GM23248 (cell line): ENCODE measurements at regions not wholly inside any gene's neighbourhood (a gene's known extent, or its start where the extent isn't known, plus 50 kb on each side); places are given as distances from the start of the nearest gene placed in this dataset.

Experiments used
- DNase-seq: peaks from one replicate; pipeline ENCODE4 v3.0.0-alpha.2; 2015
- H2AFZ ChIP-seq: fragments of 200-600 bp; sonication (generic); 2 replicates; pipeline ENCODE4 v1.6.1; 2016; ENCODE audit warnings: antibody characterized with exemption
- H3F3A ChIP-seq: fragments of 200-600 bp; sonication (generic); 2 replicates; pipeline ENCODE4 v1.6.1; 2016; ENCODE audit warnings: mild to moderate bottlenecking, antibody characterized with exemption, mixed run types; ENCODE audit not compliant: insufficient read depth
- H3K27ac ChIP-seq: fragments of 200-600 bp; sonication (generic); 2 replicates; pipeline ENCODE4 v1.5.1; 2016; ENCODE audit warnings: mild to moderate bottlenecking
- H3K27me3 ChIP-seq: fragments of 200-600 bp; sonication (generic); replicated peaks from 2 replicates; pipeline ENCODE4 v1.6.1; 2016; ENCODE audit warnings: mild to moderate bottlenecking; ENCODE audit not compliant: insufficient read depth
- H3K36me3 ChIP-seq: fragments of 200-600 bp; sonication (generic); 2 replicates; pipeline ENCODE4 v1.6.1; 2016; ENCODE audit warnings: low read depth, mild to moderate bottlenecking
- H3K4me1 ChIP-seq: fragments of 200-600 bp; sonication (generic); 2 replicates; pipeline ENCODE4 v1.6.1; 2016; ENCODE audit warnings: mild to moderate bottlenecking; ENCODE audit not compliant: insufficient read depth
- H3K4me2 ChIP-seq: fragments of 200-600 bp; sonication (generic); one replicate; pipeline ENCODE4 v1.6.1; 2016; ENCODE audit warnings: mild to moderate bottlenecking; ENCODE audit not compliant: unreplicated experiment
- H3K4me3 ChIP-seq: fragments of 200-600 bp; sonication (generic); 2 replicates; pipeline ENCODE4 v1.5.1; 2016; ENCODE audit warnings: mild to moderate bottlenecking
- H3K79me2 ChIP-seq: fragments of 200-600 bp; sonication (generic); 2 replicates; pipeline ENCODE4 v1.6.1; 2016; ENCODE audit warnings: mild to moderate bottlenecking; ENCODE audit not compliant: insufficient read depth
- H3K9ac ChIP-seq: fragments of 200-600 bp; sonication (generic); 2 replicates; pipeline ENCODE4 v1.6.1; 2016; ENCODE audit warnings: mild to moderate bottlenecking
- H3K9me2 ChIP-seq: fragments of 200-600 bp; sonication (generic); 2 replicates; pipeline ENCODE4 v1.6.1; 2016; ENCODE audit warnings: mixed run types, mild to moderate bottlenecking, moderate library complexity; ENCODE audit not compliant: insufficient read depth
- H3K9me3 ChIP-seq: fragments of 200-600 bp; sonication (generic); one replicate; pipeline ENCODE4 v1.6.1; 2017; ENCODE audit warnings: low read depth
- H4K20me1 ChIP-seq: fragments of 200-600 bp; sonication (generic); 2 replicates; pipeline ENCODE4 v1.6.0; 2016; ENCODE audit not compliant: insufficient read depth
- EZH2 ChIP-seq: fragments of 200-600 bp; sonication (generic); IDR thresholded peaks from 2 replicates; pipeline ENCODE4 v1.6.1; 2018; ENCODE audit warnings: antibody characterized with exemption, mild to moderate bottlenecking; ENCODE audit not compliant: insufficient read depth, poor library complexity, severe bottlenecking
- EZH2phosphoT487 ChIP-seq: fragments of 200-600 bp; sonication (generic); IDR thresholded peaks from 2 replicates; pipeline ENCODE4 v1.6.1; 2018; ENCODE audit warnings: antibody characterized with exemption, moderate library complexity, mild to moderate bottlenecking, low read depth; ENCODE audit not compliant: insufficient read depth
- WGBS, 2 experiments: methylation state at CpG; one replicate each; pipeline ENCODE4 v1.1.6; 2015 to 2017; ENCODE audit warnings: low lambda C conversion rate in 2 of 2, low coverage in 1 of 2; ENCODE audit errors: missing lambda C conversion rate in 2 of 2; 5-methylcytosine and 5-hydroxymethylcytosine counted together
- in situ Hi-C: fragments of 300-500 bp; cut with MboI; formaldehyde crosslinking; loops from 2 replicates; pipeline ENCODE4 v1.15.0; 2020

DNA sequence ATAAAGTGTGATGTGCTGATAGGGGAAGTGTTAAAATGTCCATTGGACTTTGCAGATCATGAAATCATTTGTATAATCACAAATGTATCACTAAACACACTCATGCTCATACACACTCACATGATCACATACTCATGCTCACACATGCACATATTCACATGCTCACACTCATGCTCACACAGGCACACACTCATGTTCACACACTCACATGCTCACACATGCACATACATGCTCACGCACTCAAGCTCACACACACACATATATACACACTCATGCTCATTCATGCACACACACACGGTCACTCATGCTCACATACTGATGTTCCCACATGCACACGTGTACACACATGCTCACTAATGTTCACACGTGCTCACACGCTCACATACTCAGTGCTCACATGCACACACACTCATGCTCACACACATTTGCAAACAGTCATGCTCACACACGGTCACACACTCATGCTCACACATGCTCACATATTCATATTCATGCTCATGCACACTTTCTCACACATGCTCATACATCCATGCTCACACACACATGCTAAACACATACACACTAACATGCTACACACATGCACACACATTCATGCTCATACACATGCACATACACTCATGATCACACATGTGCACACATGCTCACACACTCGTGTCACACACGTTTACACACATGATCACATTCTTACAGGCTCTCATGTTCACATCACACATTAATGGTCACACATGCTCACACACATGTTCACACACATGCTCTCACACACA is 116.7 kb upstream of the GJB6 start:
- Histone ChIP-seq H4K20me1 (no peaks in the 10 kb centered on the region), H3K9me3 (no peaks in the 10 kb centered on the region), H3K4me3 (no peak overlapping the region), H3K4me2 (no peak overlapping the region), H3K27ac (no peak overlapping the region), H3K9me2 (no peaks in the 10 kb centered on the region), H3K36me3 (no peaks in the 10 kb centered on the region), H3K79me2 (no peaks in the 10 kb centered on the region), H3K27me3 (no peaks in the 10 kb centered on the region), H3F3A (peaks cover 18% of the 10 kb centered on the region), H3K4me1 (peaks cover 22% of the 10 kb centered on the region), H2AFZ (no peak overlapping the region), H3K9ac (no peak overlapping the region)
- TF ChIP-seq EZH2phosphoT487, result no peak
- no peak for TF ChIP-seq EZH2
- DNase-seq, result no peak
- WGBS, 2 experiments, result 78 to 79% methylated on average over 8 of the region's 8 CpGs
- in situ Hi-C loops, result no loop called here

DNA sequence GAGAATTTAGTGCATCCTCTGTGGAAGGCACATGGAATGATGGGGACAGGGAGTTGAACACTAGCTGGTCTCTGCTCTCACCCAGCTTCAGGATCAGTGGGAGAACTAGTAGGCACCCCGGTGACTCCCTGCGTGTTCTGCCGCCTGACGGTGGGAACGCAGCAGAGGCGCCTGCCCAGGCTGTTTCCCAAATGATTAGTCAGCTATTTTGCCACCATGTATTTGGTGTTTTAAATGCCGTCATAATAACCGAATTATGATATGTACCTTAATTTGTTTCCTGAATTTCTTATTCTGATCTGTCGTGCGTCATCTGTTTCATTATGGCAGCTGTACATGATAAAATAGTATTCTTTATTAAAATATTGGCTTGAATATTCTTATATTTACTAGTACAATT is 115.9 kb upstream of the GJB6 start:
- in situ Hi-C loops, result no loop called here
- H3K9ac ChIP-seq, result no peak overlapping the region

DNA sequence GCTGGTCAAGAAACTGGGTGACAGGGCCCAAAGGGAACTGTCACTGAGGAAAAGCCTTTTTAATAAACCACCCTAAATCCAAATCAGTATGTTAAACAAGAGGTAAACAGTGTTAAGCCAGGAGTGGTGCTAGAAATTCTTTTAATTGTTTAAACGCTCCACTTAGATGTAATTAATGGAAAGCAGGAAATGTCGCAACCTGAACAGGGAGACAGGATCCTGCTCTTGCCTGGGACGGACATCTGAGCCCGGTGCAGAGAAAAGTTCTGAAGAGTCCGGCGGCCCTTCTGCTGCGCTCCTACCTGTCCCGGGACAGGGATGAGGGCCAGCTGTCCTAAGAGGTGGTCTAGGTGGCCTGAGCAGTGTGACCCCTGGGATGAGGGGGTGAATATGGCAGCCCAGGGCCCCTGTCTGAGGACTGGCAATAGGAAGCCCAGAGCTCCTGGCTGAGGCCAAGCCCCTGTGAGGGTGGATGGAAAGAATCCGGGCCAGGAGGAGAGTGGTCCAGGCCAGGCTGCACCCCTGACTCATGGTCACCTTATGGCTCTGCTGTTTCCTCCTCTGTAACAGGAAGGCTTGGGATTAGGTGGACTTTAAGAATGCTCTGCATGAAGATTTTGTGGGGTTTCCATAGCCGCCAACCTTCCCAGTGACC is 112.8 kb upstream of the GJB6 start:
- 86 to 87% methylated on average over 10 of the region's 10 CpGs for WGBS, 2 experiments

More for the DNA sequence above, 115.9 kb upstream of the GJB6 start:
- Histone ChIP-seq H4K20me1 (no peaks in the 10 kb centered on the region), H3K27ac (no peak overlapping the region), H3K9me3 (no peaks in the 10 kb centered on the region), H3K27me3 (no peaks in the 10 kb centered on the region), H3K4me3 (no peak overlapping the region), H3K36me3 (no peaks in the 10 kb centered on the region), H3K4me2 (no peak overlapping the region), H3K79me2 (no peaks in the 10 kb centered on the region), H3K4me1 (peaks cover 21% of the 10 kb centered on the region), H3F3A (peaks cover 18% of the 10 kb centered on the region), H2AFZ (no peak overlapping the region), H3K9me2 (no peaks in the 10 kb centered on the region)
- WGBS, 2 experiments, result 94 to 95% methylated on average over 10 of the region's 10 CpGs
- no peak for DNase-seq
- TF ChIP-seq EZH2phosphoT487 (no peak), EZH2 (no peak)

DNA sequence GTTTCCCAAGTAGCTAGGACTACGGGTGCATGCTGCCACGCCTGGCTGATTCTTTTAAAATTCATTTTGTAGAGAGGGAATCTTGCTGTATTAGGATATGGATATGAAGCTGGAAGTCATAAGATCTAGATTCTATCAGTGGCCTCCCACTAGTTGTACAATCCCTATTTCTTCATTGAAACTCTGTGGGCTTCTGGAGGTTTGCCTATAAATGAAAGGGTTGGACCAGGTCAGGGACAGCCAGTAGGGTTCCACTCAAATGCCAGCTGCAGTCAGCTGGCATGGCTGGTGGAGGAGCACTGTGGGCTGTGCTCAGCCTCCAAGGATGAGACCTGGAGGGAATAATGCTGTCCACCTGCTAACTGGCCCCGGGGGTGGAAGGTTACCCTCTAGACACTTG is 110.2 kb upstream of the GJB6 start:
- Histone ChIP-seq H3K27ac (no peak overlapping the region), H3K4me1 (peaks cover 20% of the 10 kb centered on the region), H3K4me2 (no peak overlapping the region), H4K20me1 (no peaks in the 10 kb centered on the region), H2AFZ (no peak overlapping the region), H3K9ac (no peak overlapping the region), H3K79me2 (no peaks in the 10 kb centered on the region), H3K27me3 (no peaks in the 10 kb centered on the region), H3K36me3 (no peaks in the 10 kb centered on the region), H3F3A (peaks cover 15% of the 10 kb centered on the region), H3K9me3 (no peaks in the 10 kb centered on the region), H3K9me2 (no peaks in the 10 kb centered on the region), H3K4me3 (no peak overlapping the region)
- DNase-seq, result no peak
- TF ChIP-seq EZH2, result no peak
- no peak for TF ChIP-seq EZH2phosphoT487
- WGBS, 2 experiments, result 95 to 96% methylated on average over 3 of the region's 3 CpGs
- in situ Hi-C loops, result no loop called here

More for the DNA sequence above, 112.8 kb upstream of the GJB6 start:
- no peak overlapping the region for H3K4me2 ChIP-seq
- H3K9me2 ChIP-seq, result no peaks in the 10 kb centered on the region
- no peaks in the 10 kb centered on the region for H3K27me3 ChIP-seq
- no peak overlapping the region for H3K27ac ChIP-seq
- H3K4me1 ChIP-seq, result peaks cover 7% of the 10 kb centered on the region
- no peaks in the 10 kb centered on the region for H3K9me3 ChIP-seq
- no peak for DNase-seq
- no peak overlapping the region for H2AFZ ChIP-seq
- H3K79me2 ChIP-seq, result no peaks in the 10 kb centered on the region
- no peaks in the 10 kb centered on the region for H4K20me1 ChIP-seq
- TF ChIP-seq EZH2phosphoT487 (no peak), EZH2 (no peak)
- H3K36me3 ChIP-seq, result no peaks in the 10 kb centered on the region
- H3F3A ChIP-seq, result peaks cover 8% of the 10 kb centered on the region
- H3K4me3 ChIP-seq, result no peak overlapping the region
- in situ Hi-C loops, result no loop called here
- no peak overlapping the region for H3K9ac ChIP-seq
